ENCODE measurements at regions not wholly inside any gene's neighbourhood (a gene's known extent, or its start where the extent isn't known, plus 50 kb on each side); places are given as distances from the start of the nearest gene placed in this dataset.

DNA sequence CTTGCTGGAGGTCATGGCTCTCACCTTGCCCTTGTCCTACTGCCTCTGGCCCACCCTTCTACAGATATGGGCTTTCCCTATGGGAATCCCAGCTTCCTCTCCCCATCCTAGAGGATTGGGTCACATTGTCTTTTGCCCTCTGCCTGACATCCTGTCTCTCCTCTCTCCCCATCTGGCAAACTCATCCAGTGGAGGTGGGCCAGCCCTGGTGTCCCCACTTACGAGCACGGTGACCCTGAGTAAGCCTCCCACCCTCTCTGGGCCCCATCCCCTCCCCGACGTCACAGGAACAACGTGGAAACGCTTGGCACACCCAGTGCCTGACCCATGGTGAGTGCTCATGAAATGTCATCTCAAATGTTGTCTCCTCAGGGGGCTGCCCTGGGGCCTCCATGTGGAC is 56.1 kb upstream of the ID3 start:
- Histone ChIP-seq H3K27ac (ENCODE audit: low read length) (no peak overlapping the region), H3K9me3 (ENCODE audit: low read length) (no peaks in the 10 kb centered on the region), H3K9me2 (replicated peaks; ENCODE audit: low read length) (no peaks in the 10 kb centered on the region), H3K4me2 (ENCODE audit: low read length) (no peak overlapping the region), H3K4me3 (ENCODE audit: low read length) (no peak overlapping the region), H3K27me3 (ENCODE audit: low read length) (peaks cover 6% of the 10 kb centered on the region), H2AFZ (ENCODE audit: low read length) (no peak overlapping the region), H3K36me3 (ENCODE audit: low read depth, low read length) (no peaks in the 10 kb centered on the region), H3K79me2 (ENCODE audit: low read length) (no peaks in the 10 kb centered on the region), H3K4me1 (ENCODE audit: insufficient read depth, low read length) (peaks cover 5% of the 10 kb centered on the region; the same call in 1 of the 2 replicates), H3K9ac (ENCODE audit: low read length) (no peak overlapping the region), H4K20me1 (ENCODE audit: low read length) (no peaks in the 10 kb centered on the region), H3F3A (ENCODE audit: low read length, unreplicated experiment) (no peaks in the 10 kb centered on the region)
- TF ChIP-seq EZH2phosphoT487 (IDR thresholded peaks at IDR 0.05; ENCODE audit: borderline replicate concordance, low read length): no peak
- TF ChIP-seq, protein P1, sequence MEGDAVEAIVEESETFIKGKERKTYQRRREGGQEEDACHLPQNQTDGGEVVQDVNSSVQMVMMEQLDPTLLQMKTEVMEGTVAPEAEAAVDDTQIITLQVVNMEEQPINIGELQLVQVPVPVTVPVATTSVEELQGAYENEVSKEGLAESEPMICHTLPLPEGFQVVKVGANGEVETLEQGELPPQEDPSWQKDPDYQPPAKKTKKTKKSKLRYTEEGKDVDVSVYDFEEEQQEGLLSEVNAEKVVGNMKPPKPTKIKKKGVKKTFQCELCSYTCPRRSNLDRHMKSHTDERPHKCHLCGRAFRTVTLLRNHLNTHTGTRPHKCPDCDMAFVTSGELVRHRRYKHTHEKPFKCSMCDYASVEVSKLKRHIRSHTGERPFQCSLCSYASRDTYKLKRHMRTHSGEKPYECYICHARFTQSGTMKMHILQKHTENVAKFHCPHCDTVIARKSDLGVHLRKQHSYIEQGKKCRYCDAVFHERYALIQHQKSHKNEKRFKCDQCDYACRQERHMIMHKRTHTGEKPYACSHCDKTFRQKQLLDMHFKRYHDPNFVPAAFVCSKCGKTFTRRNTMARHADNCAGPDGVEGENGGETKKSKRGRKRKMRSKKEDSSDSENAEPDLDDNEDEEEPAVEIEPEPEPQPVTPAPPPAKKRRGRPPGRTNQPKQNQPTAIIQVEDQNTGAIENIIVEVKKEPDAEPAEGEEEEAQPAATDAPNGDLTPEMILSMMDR (conservative IDR thresholded peaks at IDR 0.05; ENCODE audit: low read depth, low read length): no peak
- TF ChIP-seq EZH2 (IDR thresholded peaks at IDR 0.05; ENCODE audit: low read length, unreplicated experiment): no peak
- ATAC-seq (no peak), DNase-seq (no peak)
- intact Hi-C loops (cut with micrococcal nuclease): no loop called here
- POLR2A ChIA-PET (ENCODE audit: unreplicated experiment): no interaction called here
- CTCF ChIA-PET: no interaction called here
- BruUV-seq (replicated peaks): no TSS peak

DNA sequence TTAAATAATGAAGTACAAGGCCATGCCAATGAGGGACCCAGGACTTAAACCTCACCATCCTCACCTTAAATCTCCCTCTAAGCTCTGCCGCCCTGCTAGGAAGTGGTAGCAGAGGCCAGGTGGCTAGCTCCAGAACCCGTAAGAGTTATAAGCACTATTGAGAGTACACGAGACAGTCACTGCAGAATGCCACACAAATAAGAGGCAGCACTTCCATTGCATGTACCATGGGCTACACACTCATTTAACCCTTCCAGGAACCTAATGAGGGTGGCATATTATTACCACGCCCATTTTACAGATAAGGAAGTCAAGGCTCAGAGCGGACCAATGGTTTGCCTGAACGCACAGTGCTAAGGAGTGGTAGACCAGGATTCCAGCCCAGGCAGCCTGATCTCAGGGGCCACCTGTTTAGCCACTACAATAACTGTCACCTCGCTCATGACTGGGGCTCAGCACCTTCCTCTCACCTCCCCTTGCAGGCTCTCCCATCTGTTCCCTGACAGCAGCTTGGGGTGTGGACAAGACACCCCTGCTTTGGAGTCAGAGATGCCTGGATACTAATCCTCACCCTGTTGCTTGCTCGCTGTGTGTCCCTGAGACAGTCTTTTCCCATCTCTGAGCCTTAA is 54.8 kb upstream of the ID3 start:
- ChIA-PET POLR2A (ENCODE audit: unreplicated experiment) (no interaction called here), CTCF (no interaction called here)
- no peak for TF ChIP-seq EZH2phosphoT487 (IDR thresholded peaks at IDR 0.05; ENCODE audit: borderline replicate concordance, low read length)
- TF ChIP-seq EZH2 (IDR thresholded peaks at IDR 0.05; ENCODE audit: low read length, unreplicated experiment): no peak
- TF ChIP-seq, protein P1 (conservative IDR thresholded peaks at IDR 0.05; ENCODE audit: low read depth, low read length): no peak
- Histone ChIP-seq H2AFZ (ENCODE audit: low read length) (no peak overlapping the region), H3K36me3 (ENCODE audit: low read depth, low read length) (no peaks in the 10 kb centered on the region), H3K9me2 (replicated peaks; ENCODE audit: low read length) (no peaks in the 10 kb centered on the region), H3K4me1 (ENCODE audit: insufficient read depth, low read length) (no peaks in the 10 kb centered on the region), H3K27ac (ENCODE audit: low read length) (no peak overlapping the region), H3K27me3 (ENCODE audit: low read length) (peaks cover 4% of the 10 kb centered on the region), H3K4me2 (ENCODE audit: low read length) (no peak overlapping the region), H3K79me2 (ENCODE audit: low read length) (no peaks in the 10 kb centered on the region), H4K20me1 (ENCODE audit: low read length) (no peaks in the 10 kb centered on the region), H3K9ac (ENCODE audit: low read length) (no peak overlapping the region), H3F3A (ENCODE audit: low read length, unreplicated experiment) (no peaks in the 10 kb centered on the region), H3K4me3 (ENCODE audit: low read length) (no peak overlapping the region), H3K9me3 (ENCODE audit: low read length) (no peaks in the 10 kb centered on the region)
- no peak for DNase-seq
- no peak for ATAC-seq
- BruUV-seq (replicated peaks): no TSS peak
- intact Hi-C loops (cut with micrococcal nuclease): no loop called here

DNA sequence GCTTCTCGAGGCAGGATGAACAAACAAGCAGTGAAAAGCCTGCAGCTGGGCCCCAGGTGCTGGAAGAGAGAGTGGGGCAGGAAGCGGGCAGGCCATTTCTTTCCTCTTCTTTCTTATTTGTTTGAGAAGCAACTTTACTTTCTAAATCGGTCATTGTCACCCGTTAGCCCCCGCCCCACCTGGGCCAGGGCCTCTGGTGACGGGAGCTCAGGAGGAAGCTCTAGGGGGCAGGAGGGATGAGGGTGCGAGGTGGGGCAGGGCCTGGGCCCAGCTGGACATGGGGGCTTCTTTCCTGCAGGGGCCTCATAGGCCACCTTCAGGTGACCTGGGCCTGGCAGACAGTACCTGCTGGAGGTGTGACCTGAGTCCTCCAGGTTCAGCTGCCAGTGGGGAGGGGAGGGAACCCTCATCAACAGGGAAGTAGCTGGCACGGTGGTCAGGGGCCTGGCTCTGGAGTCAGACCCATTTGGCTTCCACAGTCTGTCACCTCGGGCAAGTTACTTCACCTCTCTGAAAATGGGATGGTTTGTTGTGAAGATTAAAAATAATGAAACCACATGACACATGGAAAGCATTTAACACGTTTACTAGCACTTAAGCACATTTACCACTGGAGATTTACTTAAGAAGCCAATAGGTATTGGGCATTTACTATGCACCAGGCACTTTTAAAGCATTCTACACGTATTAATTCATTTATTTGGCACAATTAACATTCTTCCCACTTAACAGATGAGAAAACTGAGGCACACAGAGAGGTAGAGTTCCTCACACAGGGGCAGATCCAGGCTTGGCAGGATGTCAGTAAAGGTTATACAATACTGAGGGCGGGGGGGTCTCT is 54.1 kb upstream of the ID3 start:
- H4K20me1 ChIP-seq (ENCODE audit: low read length): no peaks in the 10 kb centered on the region
- H3K9me3 ChIP-seq (ENCODE audit: low read length): no peaks in the 10 kb centered on the region
- no peak overlapping the region for H2AFZ ChIP-seq (ENCODE audit: low read length)
- H3K27me3 ChIP-seq (ENCODE audit: low read length): no peaks in the 10 kb centered on the region
- TF ChIP-seq, protein P1 (conservative IDR thresholded peaks at IDR 0.05; ENCODE audit: low read depth, low read length): no peak
- TF ChIP-seq EZH2 (IDR thresholded peaks at IDR 0.05; ENCODE audit: low read length, unreplicated experiment) (no peak), EZH2phosphoT487 (IDR thresholded peaks at IDR 0.05; ENCODE audit: borderline replicate concordance, low read length) (no peak)
- no peak overlapping the region for H3K27ac ChIP-seq (ENCODE audit: low read length)
- no peaks in the 10 kb centered on the region for H3K9me2 ChIP-seq (replicated peaks; ENCODE audit: low read length)
- no peaks in the 10 kb centered on the region for H3F3A ChIP-seq (ENCODE audit: low read length, unreplicated experiment)
- BruUV-seq (replicated peaks): no TSS peak
- H3K4me2 ChIP-seq (ENCODE audit: low read length): no peak overlapping the region
- DNase-seq (no peak), ATAC-seq (no peak)
- intact Hi-C loops (cut with micrococcal nuclease): no loop called here
- H3K9ac ChIP-seq (ENCODE audit: low read length): no peak overlapping the region
- no peaks in the 10 kb centered on the region for H3K4me1 ChIP-seq (ENCODE audit: insufficient read depth, low read length)
- ChIA-PET POLR2A (ENCODE audit: unreplicated experiment) (no interaction called here), CTCF (no interaction called here)
- H3K4me3 ChIP-seq (ENCODE audit: low read length): no peak overlapping the region
- no peaks in the 10 kb centered on the region for H3K36me3 ChIP-seq (ENCODE audit: low read depth, low read length)
- no peaks in the 10 kb centered on the region for H3K79me2 ChIP-seq (ENCODE audit: low read length)

Measured in PC-3 (cell line).